ENCODE measurements at regions not wholly inside any gene's neighbourhood (a gene's known extent, or its start where the extent isn't known, plus 50 kb on each side); places are given as distances from the start of the nearest gene placed in this dataset.

- WGBS (ENCODE audit: insufficient coverage), result 93% methylated on average over 11 of the region's 11 CpGs
- intact Hi-C loops (cut with micrococcal nuclease), result no loop called here
- Histone ChIP-seq H3K27ac (ENCODE audit: low read length) (no peak overlapping the region), H3K36me3 (ENCODE audit: control insufficient read depth, insufficient read depth, low read length) (no peaks in the 10 kb centered on the region), H3K27me3 (ENCODE audit: control insufficient read depth, insufficient read depth, low read length) (no peaks in the 10 kb centered on the region), H3K9me3 (ENCODE audit: control insufficient read depth, insufficient read depth, low read length) (no peaks in the 10 kb centered on the region), H3K4me3 (ENCODE audit: low read length) (no peak overlapping the region), H3K4me1 (ENCODE audit: control insufficient read depth, insufficient read depth, low read length) (no peaks in the 10 kb centered on the region)
- H3K27me3 Mint-ChIP-seq (ENCODE audit: low read depth in 2 of 2), result no peaks in the 10 kb centered on the region
- TF ChIP-seq CTCF (IDR thresholded peaks at IDR 0.05), result no peak
- ATAC-seq (no peak), DNase-seq (no peak)
- H3K9me3 Mint-ChIP-seq, result peaks cover 0 to 3% of the 10 kb centered on the region in 2 donors
- no peak overlapping the region for H3K4me3 Mint-ChIP-seq
- H3K4me1 Mint-ChIP-seq, result no peaks in the 10 kb centered on the region
- no peak overlapping the region for H3K27ac Mint-ChIP-seq
- H3K36me3 Mint-ChIP-seq, result no peaks in the 10 kb centered on the region
These were observed 353.8 kb downstream of the NFIB start for GRCh38 chr9:13960011-13960765.

GRCh38 chr9:13958672-13959071 lies 355.3 kb downstream of the NFIB start:
- Mint-ChIP-seq H3K4me3 (no peak overlapping the region), H3K4me1 (no peaks in the 10 kb centered on the region)
- 100% methylated on average over 1 of the region's 1 CpG for WGBS (ENCODE audit: insufficient coverage)

GRCh38 chr9:13957089-13957488 lies 356.9 kb downstream of the NFIB start:
- H3K27ac ChIP-seq (ENCODE audit: low read length), result no peak overlapping the region
- no peaks in the 10 kb centered on the region for H3K36me3 Mint-ChIP-seq
- H3K4me1 ChIP-seq (ENCODE audit: control insufficient read depth, insufficient read depth, low read length), result no peaks in the 10 kb centered on the region
- H3K27ac Mint-ChIP-seq, result no peak overlapping the region
- TF ChIP-seq CTCF (IDR thresholded peaks at IDR 0.05), result no peak
- no peaks in the 10 kb centered on the region for H3K27me3 ChIP-seq (ENCODE audit: control insufficient read depth, insufficient read depth, low read length)
- H3K9me3 ChIP-seq (ENCODE audit: control insufficient read depth, insufficient read depth, low read length), result peaks cover 5% of the 10 kb centered on the region
- no peak overlapping the region for H3K4me3 Mint-ChIP-seq
- no peak overlapping the region for H3K4me3 ChIP-seq (ENCODE audit: low read length)
- H3K27me3 Mint-ChIP-seq (ENCODE audit: low read depth in 2 of 2), result no peaks in the 10 kb centered on the region
- DNase-seq, result no peak
- no peak for ATAC-seq
- no peaks in the 10 kb centered on the region for H3K36me3 ChIP-seq (ENCODE audit: control insufficient read depth, insufficient read depth, low read length)
- WGBS (ENCODE audit: insufficient coverage), result 83% methylated on average over 2 of the region's 2 CpGs
- H3K9me3 Mint-ChIP-seq, result peaks cover 7 to 8% of the 10 kb centered on the region in 2 donors
- intact Hi-C loops (cut with micrococcal nuclease), result no loop called here
- H3K4me1 Mint-ChIP-seq, result no peaks in the 10 kb centered on the region

More at GRCh38 chr9:13958672-13959071, 355.3 kb downstream of the NFIB start:
- DNase-seq (no peak), ATAC-seq (no peak)
- no peaks in the 10 kb centered on the region for H3K9me3 ChIP-seq (ENCODE audit: control insufficient read depth, insufficient read depth, low read length)
- H3K36me3 ChIP-seq (ENCODE audit: control insufficient read depth, insufficient read depth, low read length), result no peaks in the 10 kb centered on the region
- no peaks in the 10 kb centered on the region for H3K36me3 Mint-ChIP-seq
- no peaks in the 10 kb centered on the region for H3K27me3 ChIP-seq (ENCODE audit: control insufficient read depth, insufficient read depth, low read length)
- H3K27me3 Mint-ChIP-seq (ENCODE audit: low read depth in 2 of 2), result no peaks in the 10 kb centered on the region
- peaks cover 4 to 7% of the 10 kb centered on the region in 2 donors for H3K9me3 Mint-ChIP-seq
- H3K27ac Mint-ChIP-seq, result no peak overlapping the region
- TF ChIP-seq CTCF (IDR thresholded peaks at IDR 0.05), result no peak
- intact Hi-C loops (cut with micrococcal nuclease), result no loop called here
- no peak overlapping the region for H3K4me3 ChIP-seq (ENCODE audit: low read length)
- no peaks in the 10 kb centered on the region for H3K4me1 ChIP-seq (ENCODE audit: control insufficient read depth, insufficient read depth, low read length)
- no peak overlapping the region for H3K27ac ChIP-seq (ENCODE audit: low read length)

GRCh38 chr9:13956107-13956506 lies 357.8 kb downstream of the NFIB start:
- Mint-ChIP-seq H3K36me3 (no peaks in the 10 kb centered on the region), H3K4me1 (no peaks in the 10 kb centered on the region), H3K4me3 (no peak overlapping the region), H3K27me3 (ENCODE audit: low read depth in 2 of 2) (no peaks in the 10 kb centered on the region), H3K9me3 (peaks cover 3 to 8% of the 10 kb centered on the region in 2 donors), H3K27ac (no peak overlapping the region)
- no peaks in the 10 kb centered on the region for H3K36me3 ChIP-seq (ENCODE audit: control insufficient read depth, insufficient read depth, low read length)
- DNase-seq, result no peak
- H3K4me1 ChIP-seq (ENCODE audit: control insufficient read depth, insufficient read depth, low read length), result no peaks in the 10 kb centered on the region
- H3K27ac ChIP-seq (ENCODE audit: low read length), result no peak overlapping the region
- no peak overlapping the region for H3K4me3 ChIP-seq (ENCODE audit: low read length)
- no peaks in the 10 kb centered on the region for H3K27me3 ChIP-seq (ENCODE audit: control insufficient read depth, insufficient read depth, low read length)
- no peak for TF ChIP-seq CTCF (IDR thresholded peaks at IDR 0.05)
- intact Hi-C loops (cut with micrococcal nuclease), result no loop called here
- ATAC-seq, result no peak
- 0% methylated on average over 1 of the region's 4 CpGs for WGBS (ENCODE audit: insufficient coverage)
- peaks cover 8% of the 10 kb centered on the region for H3K9me3 ChIP-seq (ENCODE audit: control insufficient read depth, insufficient read depth, low read length)

Measured in natural killer cell (primary cell).